Body of pancreas (tissue), 4 donors: ENCODE measurements at regions not wholly inside any gene's neighbourhood (a gene's known extent, or its start where the extent isn't known, plus 50 kb on each side); places are given as distances from the start of the nearest gene placed in this dataset.

Experiments
- ATAC-seq: fragments of 150-250 bp; one replicate; pipeline ENCODE4 v1.9.1; 2016
- DNase-seq, 4 donors: peaks; one replicate each; pipeline ENCODE4 v3.0.0-alpha.2; 2019
- H3K27ac ChIP-seq, 4 donors: fragments of 200-600 bp; sonication (generic); 1 replicate in 3 of 4; 2 replicates in 1 of 4; pipeline versions ENCODE4 v1.5.1 to v1.6.1; 2016 to 2019; ENCODE audit warnings: mild to moderate bottlenecking in 1 of 4, mixed read lengths in 1 of 4, moderate library complexity in 1 of 4
- H3K27me3 ChIP-seq, 2 donors: fragments of 200-600 bp; sonication (generic); one replicate each; pipeline ENCODE4 v1.6.0; 2016; ENCODE audit warnings: mild to moderate bottlenecking in 1 of 2
- H3K36me3 ChIP-seq, 2 donors: fragments of 200-600 bp; sonication (generic); replicated peaks in 1 of 2; 2 replicates each; pipeline ENCODE4 v1.5.1; 2016; ENCODE audit warnings: low read depth in 2 of 2; ENCODE audit not compliant: insufficient read depth in 1 of 2
- H3K4me1 ChIP-seq: fragments of 200-600 bp; sonication (generic); one replicate; pipeline ENCODE4 v1.6.0; 2016
- H3K4me3 ChIP-seq, 2 donors: fragments of 200-600 bp; sonication (generic); 1 replicate in 1 of 2; 2 replicates in 1 of 2; pipeline ENCODE4 v1.5.1; 2016 to 2019
- H3K9me3 ChIP-seq, 3 donors: fragments of 200-600 bp; sonication (generic); 1 replicate in 2 of 3; 2 replicates in 1 of 3; pipeline ENCODE4 v1.5.1; 2016
- POLR2A ChIP-seq, 3 donors: fragments of 450-650 bp; IDR thresholded peaks; one replicate each; pipeline ENCODE4 v1.6.1; 2016; ENCODE audit warnings: antibody characterized with exemption in 3 of 3, mild to moderate bottlenecking in 2 of 3
- WGBS, 2 donors: methylation state at CpG; one replicate each; pipeline ENCODE4 v1.1.5; 2017; 5-methylcytosine and 5-hydroxymethylcytosine counted together
- intact Hi-C: fragments of 100-400 bp; cut with DNase I; formaldehyde crosslinking; loops from one replicate; pipeline ENCODE4 v1.15.1; 2023
- TF ChIP-seq, protein P1 (sequence below), 7 experiments: fragments of 450-650 bp in 4 of 7; fragments of 200-600 bp in 3 of 7; sonication (generic) in 3 of 7; IDR thresholded peaks; one replicate each; pipeline ENCODE4 v1.5.1; 2016 to 2019; ENCODE audit warnings: antibody characterized with exemption in 7 of 7

DNA sequence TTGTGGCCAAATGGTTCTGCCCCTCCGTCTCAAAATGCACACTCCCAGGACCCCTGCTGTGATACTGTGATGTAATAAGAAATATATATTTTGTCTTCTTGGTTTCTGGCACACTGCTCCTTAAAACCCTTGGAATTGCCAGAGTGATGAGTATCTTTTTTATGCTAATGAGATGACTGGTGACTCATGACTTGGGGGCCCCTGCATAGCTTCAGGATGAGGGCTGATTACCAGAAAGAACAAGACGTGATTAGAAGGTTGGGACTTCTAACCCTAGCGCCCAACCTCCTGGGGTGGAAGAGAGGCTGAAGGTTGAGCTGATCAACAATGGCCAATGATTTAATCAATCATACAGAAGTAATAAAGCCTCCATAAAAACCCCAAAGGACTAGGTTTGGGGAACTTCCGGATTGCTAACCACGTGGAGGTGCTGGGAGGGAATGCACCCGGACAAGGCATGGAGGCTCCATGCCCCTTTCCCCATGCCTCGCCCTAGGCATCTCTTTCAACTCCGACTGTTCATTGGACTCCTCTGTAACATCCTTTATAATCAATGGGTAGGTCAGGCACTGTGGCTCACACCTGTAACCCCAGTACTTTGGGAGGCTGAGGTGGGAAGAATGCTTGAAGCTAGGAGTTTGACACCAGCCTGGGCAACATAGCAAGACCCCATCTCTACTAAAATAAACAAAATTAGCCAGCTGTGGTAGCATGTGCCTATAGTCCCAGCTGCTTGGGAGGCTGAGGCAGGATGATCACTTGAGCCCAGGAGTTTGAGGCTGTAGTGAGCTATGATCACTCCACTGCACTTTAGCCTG is 89.1 kb downstream of the HS1BP3 start:
- Histone ChIP-seq H3K4me3 (no peak overlapping the region), H3K36me3 (no peaks in the 10 kb centered on the region), H3K4me1 (no peaks in the 10 kb centered on the region), H3K9me3 (no peaks in the 10 kb centered on the region), H3K27ac (no peak overlapping the region), H3K27me3 (no peaks in the 10 kb centered on the region)
- DNase-seq (no peak), ATAC-seq (no peak)
- 80 to 85% methylated on average over 8 of the region's 8 CpGs for WGBS, 2 donors
- TF ChIP-seq POLR2A (IDR thresholded peaks at IDR 0.05): no peak
- TF ChIP-seq, protein P1, sequence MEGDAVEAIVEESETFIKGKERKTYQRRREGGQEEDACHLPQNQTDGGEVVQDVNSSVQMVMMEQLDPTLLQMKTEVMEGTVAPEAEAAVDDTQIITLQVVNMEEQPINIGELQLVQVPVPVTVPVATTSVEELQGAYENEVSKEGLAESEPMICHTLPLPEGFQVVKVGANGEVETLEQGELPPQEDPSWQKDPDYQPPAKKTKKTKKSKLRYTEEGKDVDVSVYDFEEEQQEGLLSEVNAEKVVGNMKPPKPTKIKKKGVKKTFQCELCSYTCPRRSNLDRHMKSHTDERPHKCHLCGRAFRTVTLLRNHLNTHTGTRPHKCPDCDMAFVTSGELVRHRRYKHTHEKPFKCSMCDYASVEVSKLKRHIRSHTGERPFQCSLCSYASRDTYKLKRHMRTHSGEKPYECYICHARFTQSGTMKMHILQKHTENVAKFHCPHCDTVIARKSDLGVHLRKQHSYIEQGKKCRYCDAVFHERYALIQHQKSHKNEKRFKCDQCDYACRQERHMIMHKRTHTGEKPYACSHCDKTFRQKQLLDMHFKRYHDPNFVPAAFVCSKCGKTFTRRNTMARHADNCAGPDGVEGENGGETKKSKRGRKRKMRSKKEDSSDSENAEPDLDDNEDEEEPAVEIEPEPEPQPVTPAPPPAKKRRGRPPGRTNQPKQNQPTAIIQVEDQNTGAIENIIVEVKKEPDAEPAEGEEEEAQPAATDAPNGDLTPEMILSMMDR (IDR thresholded peaks at IDR 0.05): no peak
- intact Hi-C loops: no loop called here

DNA sequence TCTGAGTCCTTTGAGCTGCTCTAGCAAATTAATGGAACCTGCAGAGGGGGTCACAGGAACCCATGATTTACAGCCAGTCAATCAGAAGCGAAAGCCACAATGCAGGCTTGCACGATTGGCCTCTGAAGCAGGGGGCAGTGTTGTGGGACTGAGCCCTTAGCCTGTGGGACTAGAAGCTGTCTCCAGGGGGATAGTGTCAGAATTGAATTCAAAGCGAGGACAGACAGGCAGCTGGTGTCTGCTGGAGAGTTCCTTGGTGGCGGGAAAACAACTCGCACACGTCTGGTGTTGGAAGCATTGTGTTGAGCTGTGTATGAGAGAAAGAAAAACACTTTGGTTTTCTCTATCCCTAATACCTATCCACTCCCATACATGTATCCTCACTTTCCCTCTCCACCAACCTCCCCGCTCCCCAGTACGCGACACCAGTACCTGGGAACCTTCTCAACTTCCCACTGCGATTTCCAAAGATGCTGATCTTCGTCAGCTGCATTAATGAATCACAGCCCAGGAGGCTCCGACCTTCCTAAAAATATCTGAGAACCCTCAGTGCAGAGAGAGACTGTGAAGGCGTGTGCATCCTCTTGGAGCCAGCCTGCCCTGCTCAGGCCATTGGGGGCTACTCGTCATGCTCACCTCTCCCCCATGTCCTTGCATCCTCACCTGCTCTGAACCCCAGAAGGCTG is 88.2 kb downstream of the HS1BP3 start:
- H3K27ac ChIP-seq: no peak overlapping the region
- ATAC-seq (no peak), DNase-seq (no peak)
- H3K4me3 ChIP-seq: no peak overlapping the region
- H3K4me1 ChIP-seq: no peaks in the 10 kb centered on the region
- no peak for TF ChIP-seq POLR2A (IDR thresholded peaks at IDR 0.05)
- TF ChIP-seq, protein P1 (IDR thresholded peaks at IDR 0.05): no peak
- intact Hi-C loops: no loop called here
- no peaks in the 10 kb centered on the region for H3K27me3 ChIP-seq
- H3K9me3 ChIP-seq: no peaks in the 10 kb centered on the region
- 77 to 84% methylated on average over 14 of the region's 14 CpGs for WGBS, 2 donors
- no peaks in the 10 kb centered on the region for H3K36me3 ChIP-seq

DNA sequence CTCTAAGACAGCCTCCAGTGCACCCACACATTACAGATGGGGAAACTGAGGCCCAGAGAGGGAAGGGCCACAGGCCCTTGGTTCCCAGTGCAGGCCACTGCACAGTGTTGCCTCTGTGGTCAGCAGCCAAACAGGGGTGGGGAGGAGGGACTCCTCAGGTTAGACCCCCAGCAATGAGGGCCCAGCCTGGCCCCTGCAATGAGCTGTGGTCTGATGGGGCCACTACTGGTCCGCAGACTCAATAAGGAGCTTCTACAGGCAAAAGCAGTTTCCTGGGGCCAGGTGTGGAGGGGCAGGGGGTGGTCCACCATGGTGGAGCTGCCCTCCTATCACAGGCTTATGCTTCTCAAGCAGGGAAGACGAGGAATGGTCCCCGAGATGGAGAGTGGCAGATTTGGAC is 87.6 kb downstream of the HS1BP3 start:
- Histone ChIP-seq H3K27ac (no peak overlapping the region), H3K4me1 (no peaks in the 10 kb centered on the region), H3K27me3 (no peaks in the 10 kb centered on the region), H3K4me3 (no peak overlapping the region), H3K9me3 (no peaks in the 10 kb centered on the region), H3K36me3 (no peaks in the 10 kb centered on the region)
- intact Hi-C loops: no loop called here
- TF ChIP-seq POLR2A (IDR thresholded peaks at IDR 0.05): no peak
- TF ChIP-seq, protein P1 (IDR thresholded peaks at IDR 0.05): no peak
- 37 to 84% methylated on average over 2 to 3 of the region's 3 CpGs for WGBS, 2 donors
- ATAC-seq: no peak
- no peak for DNase-seq

DNA sequence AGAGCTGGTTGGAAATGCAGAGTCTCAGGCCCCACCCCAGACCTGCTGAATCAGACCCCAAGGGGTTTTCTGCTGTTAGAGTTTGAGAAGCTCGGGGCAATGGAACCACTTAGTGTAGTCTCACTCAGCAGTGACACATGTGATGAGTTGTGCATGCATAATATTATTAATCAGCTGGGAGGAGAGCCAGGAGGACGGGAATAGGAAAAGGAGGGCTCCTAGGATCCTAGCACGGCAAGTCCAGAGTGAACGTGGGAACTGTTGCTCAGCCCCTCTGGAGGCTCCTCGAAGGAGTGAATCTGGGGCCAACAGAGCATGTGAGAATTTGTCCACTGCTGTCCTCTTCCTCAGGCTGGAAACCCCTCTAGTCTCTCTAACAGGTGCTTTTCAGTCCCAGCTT is 87.1 kb downstream of the HS1BP3 start:
- H3K4me3 ChIP-seq: no peak overlapping the region
- intact Hi-C loops: no loop called here
- TF ChIP-seq POLR2A (IDR thresholded peaks at IDR 0.05): no peak
- TF ChIP-seq, protein P1 (IDR thresholded peaks at IDR 0.05): no peak
- no peaks in the 10 kb centered on the region for H3K36me3 ChIP-seq
- ATAC-seq (no peak), DNase-seq (no peak)
- H3K27ac ChIP-seq: no peak overlapping the region
- no peaks in the 10 kb centered on the region for H3K4me1 ChIP-seq
- no peaks in the 10 kb centered on the region for H3K9me3 ChIP-seq
- H3K27me3 ChIP-seq: no peaks in the 10 kb centered on the region
- WGBS, 2 donors: 57 to 69% methylated on average over 5 of the region's 5 CpGs
